Panc1 (cell line): ENCODE measurements at regions not wholly inside any gene's neighbourhood (a gene's known extent, or its start where the extent isn't known, plus 50 kb on each side); places are given as distances from the start of the nearest gene placed in this dataset.

Source experiments
- ATAC-seq: fragments of 200-7000 bp; cut with Tn5 transposase; 2 replicates; pipeline ENCODE4 v1.9.1; 2020; ENCODE audit warnings: mild to moderate bottlenecking, moderate library complexity
- BruUV-seq: library from RNA; stranded (reverse); fragments of 400-500 nt; replicated peaks from 2 replicates; lab custom pipeline; 2021; lab: Mats Ljungman, UMichigan
- CTCF ChIA-PET: fragments of 300-600 bp; sonication (Branson Sonifier 250); formaldehyde crosslinking; loops from one replicate; lab custom pipeline; 2022; ENCODE audit warnings: antibody characterized with exemption; lab: Charles Lee
- POLR2A ChIA-PET: fragments of 300-600 bp; sonication (Branson Sonifier 250); formaldehyde crosslinking; loops from one replicate; lab custom pipeline; 2022; ENCODE audit warnings: antibody characterized with exemption; lab: Charles Lee
- DNase-seq: peaks from one replicate; pipeline ENCODE4 v3.0.0-alpha.2; 2010; ENCODE audit warnings: low read depth, low spot score
- H3K27ac ChIP-seq: 2 replicates; pipeline ENCODE4 v1.5.1; 2011; ENCODE audit warnings: mild to moderate bottlenecking, low read length, inconsistent platforms
- H3K27me3 ChIP-seq: fragments of 200-500 bp; sonication (Bioruptor generic); 2 replicates; pipeline ENCODE4 v1.6.0; 2014; ENCODE audit warnings: low read length, inconsistent platforms; ENCODE audit not compliant: control insufficient read depth, insufficient read depth
- H3K36me3 ChIP-seq: fragments of 200-500 bp; sonication (Bioruptor generic); 2 replicates; pipeline ENCODE4 v1.5.1; 2014; ENCODE audit warnings: inconsistent platforms, mild to moderate bottlenecking, low read length, moderate library complexity; ENCODE audit not compliant: control insufficient read depth, insufficient read depth
- H3K4me1 ChIP-seq: 2 replicates; pipeline ENCODE4 v1.5.1; 2011; ENCODE audit warnings: inconsistent platforms, mild to moderate bottlenecking, low read length, moderate library complexity; ENCODE audit not compliant: control insufficient read depth, insufficient read depth
- H3K4me3 ChIP-seq, 2 experiments: 2 replicates each; pipeline ENCODE4 v1.5.1; 2011 to 2012; ENCODE audit warnings: low read depth in 2 of 2, low read length in 2 of 2, mild to moderate bottlenecking in 2 of 2, inconsistent platforms in 1 of 2, moderate library complexity in 1 of 2
- H3K9me3 ChIP-seq: fragments of 200-500 bp; sonication (Bioruptor generic); 2 replicates; pipeline ENCODE4 v1.5.1; 2014; ENCODE audit warnings: low read depth, mild to moderate bottlenecking, inconsistent platforms, low read length, moderate library complexity; ENCODE audit not compliant: control insufficient read depth, insufficient read depth
- POLR2AphosphoS5 ChIP-seq: IDR thresholded peaks from 2 replicates; pipeline ENCODE4 v1.6.1; 2012; ENCODE audit warnings: mild to moderate bottlenecking, low read depth, low read length, moderate library complexity
- SIN3A ChIP-seq: IDR thresholded peaks from 2 replicates; pipeline ENCODE4 v1.6.1; 2012; ENCODE audit warnings: low read depth, mild to moderate bottlenecking, low read length, moderate library complexity, borderline replicate concordance; ENCODE audit not compliant: insufficient read depth
- TCF7L2 ChIP-seq: IDR thresholded peaks from 2 replicates; pipeline ENCODE4 v1.6.1; 2011; ENCODE audit warnings: mild to moderate bottlenecking, low read depth, low read length, inconsistent platforms
- in situ Hi-C: cut with HindIII; loops from 2 replicates; pipeline ENCODE4 v1.10.0; 2016; ENCODE audit warnings: low sequenced_read_pairs, low pct_unique_long_range_greater_than_20kb
- intact Hi-C: fragments of 100-400 bp; cut with micrococcal nuclease; formaldehyde crosslinking; loops from one replicate; pipeline ENCODE4 v1.10.0; 2022; ENCODE audit not compliant: unreplicated experiment
- TF ChIP-seq, protein P1 (sequence below), 2 experiments: IDR thresholded peaks; 2 replicates each; pipeline ENCODE4 v1.6.1; 2011 to 2012; ENCODE audit warnings: low read depth in 2 of 2, control low read depth in 1 of 2, low read length in 1 of 2, mild to moderate bottlenecking in 1 of 2, moderate library complexity in 1 of 2; ENCODE audit not compliant: insufficient read depth in 1 of 2
- TF ChIP-seq, protein P2 (sequence below): fragments of 450-650 bp; IDR thresholded peaks from 2 replicates; pipeline ENCODE4 v1.5.1; 2017; ENCODE audit warnings: mild to moderate bottlenecking

DNA sequence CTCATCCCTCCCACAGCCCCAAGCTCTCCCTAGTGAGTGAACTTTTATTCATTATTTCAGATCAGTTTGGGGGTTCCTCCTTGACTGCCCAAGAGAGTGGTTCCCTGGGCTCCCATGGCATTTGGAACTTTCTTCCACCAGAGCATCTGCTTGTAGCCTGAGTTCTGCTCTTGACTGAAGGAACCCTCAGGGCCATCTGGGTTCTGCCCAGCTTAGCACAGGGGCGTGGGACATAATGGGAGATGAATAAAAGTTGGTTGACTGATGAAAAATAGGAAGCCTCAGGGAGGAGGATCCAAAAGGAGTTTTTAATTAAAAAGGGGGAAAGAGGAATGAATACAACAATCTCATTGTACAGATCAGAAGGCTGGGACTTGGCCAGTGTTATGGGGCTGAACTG lies 73.4 kb downstream of the CYTL1 start:
- in situ Hi-C loops (no loop called here), intact Hi-C loops (no loop called here)
- ChIA-PET POLR2A (no interaction called here), CTCF (no interaction called here)
- H3K9me3 ChIP-seq = no peaks in the 10 kb centered on the region
- DNase-seq = no peak
- no peaks in the 10 kb centered on the region for H3K4me1 ChIP-seq
- TF ChIP-seq, protein P1, sequence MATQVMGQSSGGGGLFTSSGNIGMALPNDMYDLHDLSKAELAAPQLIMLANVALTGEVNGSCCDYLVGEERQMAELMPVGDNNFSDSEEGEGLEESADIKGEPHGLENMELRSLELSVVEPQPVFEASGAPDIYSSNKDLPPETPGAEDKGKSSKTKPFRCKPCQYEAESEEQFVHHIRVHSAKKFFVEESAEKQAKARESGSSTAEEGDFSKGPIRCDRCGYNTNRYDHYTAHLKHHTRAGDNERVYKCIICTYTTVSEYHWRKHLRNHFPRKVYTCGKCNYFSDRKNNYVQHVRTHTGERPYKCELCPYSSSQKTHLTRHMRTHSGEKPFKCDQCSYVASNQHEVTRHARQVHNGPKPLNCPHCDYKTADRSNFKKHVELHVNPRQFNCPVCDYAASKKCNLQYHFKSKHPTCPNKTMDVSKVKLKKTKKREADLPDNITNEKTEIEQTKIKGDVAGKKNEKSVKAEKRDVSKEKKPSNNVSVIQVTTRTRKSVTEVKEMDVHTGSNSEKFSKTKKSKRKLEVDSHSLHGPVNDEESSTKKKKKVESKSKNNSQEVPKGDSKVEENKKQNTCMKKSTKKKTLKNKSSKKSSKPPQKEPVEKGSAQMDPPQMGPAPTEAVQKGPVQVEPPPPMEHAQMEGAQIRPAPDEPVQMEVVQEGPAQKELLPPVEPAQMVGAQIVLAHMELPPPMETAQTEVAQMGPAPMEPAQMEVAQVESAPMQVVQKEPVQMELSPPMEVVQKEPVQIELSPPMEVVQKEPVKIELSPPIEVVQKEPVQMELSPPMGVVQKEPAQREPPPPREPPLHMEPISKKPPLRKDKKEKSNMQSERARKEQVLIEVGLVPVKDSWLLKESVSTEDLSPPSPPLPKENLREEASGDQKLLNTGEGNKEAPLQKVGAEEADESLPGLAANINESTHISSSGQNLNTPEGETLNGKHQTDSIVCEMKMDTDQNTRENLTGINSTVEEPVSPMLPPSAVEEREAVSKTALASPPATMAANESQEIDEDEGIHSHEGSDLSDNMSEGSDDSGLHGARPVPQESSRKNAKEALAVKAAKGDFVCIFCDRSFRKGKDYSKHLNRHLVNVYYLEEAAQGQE (IDR thresholded peaks at IDR 0.05; ENCODE audit: insufficient read depth in 1 of 2, low read depth in 2 of 2, low read length in 1 of 2) = no peak
- no peak for TF ChIP-seq SIN3A
- TF ChIP-seq, protein P2, sequence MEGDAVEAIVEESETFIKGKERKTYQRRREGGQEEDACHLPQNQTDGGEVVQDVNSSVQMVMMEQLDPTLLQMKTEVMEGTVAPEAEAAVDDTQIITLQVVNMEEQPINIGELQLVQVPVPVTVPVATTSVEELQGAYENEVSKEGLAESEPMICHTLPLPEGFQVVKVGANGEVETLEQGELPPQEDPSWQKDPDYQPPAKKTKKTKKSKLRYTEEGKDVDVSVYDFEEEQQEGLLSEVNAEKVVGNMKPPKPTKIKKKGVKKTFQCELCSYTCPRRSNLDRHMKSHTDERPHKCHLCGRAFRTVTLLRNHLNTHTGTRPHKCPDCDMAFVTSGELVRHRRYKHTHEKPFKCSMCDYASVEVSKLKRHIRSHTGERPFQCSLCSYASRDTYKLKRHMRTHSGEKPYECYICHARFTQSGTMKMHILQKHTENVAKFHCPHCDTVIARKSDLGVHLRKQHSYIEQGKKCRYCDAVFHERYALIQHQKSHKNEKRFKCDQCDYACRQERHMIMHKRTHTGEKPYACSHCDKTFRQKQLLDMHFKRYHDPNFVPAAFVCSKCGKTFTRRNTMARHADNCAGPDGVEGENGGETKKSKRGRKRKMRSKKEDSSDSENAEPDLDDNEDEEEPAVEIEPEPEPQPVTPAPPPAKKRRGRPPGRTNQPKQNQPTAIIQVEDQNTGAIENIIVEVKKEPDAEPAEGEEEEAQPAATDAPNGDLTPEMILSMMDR = no peak
- TF ChIP-seq TCF7L2 = no peak
- no peak for TF ChIP-seq POLR2AphosphoS5
- no peaks in the 10 kb centered on the region for H3K27me3 ChIP-seq
- H3K4me3 ChIP-seq = no peak overlapping the region
- H3K36me3 ChIP-seq = no peaks in the 10 kb centered on the region
- no peak overlapping the region for H3K27ac ChIP-seq
- ATAC-seq = no peak
- BruUV-seq = no TSS peak

DNA sequence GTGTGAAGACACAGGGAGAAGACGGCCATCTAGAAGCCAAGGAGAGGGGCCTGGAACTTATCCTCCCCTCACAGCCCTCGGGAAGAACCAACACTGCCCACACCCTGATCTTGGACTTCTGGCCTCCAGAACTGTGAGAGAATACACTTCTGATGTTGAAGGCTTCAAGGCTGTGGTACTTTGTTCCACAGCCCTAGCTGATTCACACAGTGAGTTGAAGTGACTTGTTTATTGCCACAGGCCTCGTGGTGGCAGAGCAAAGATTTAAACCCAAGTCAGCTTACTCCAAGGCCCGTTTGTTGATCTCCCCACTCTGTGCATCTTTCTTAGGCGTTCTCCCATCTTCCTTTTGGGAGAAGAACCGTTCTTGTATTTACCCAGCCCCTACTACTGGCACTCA lies 72.8 kb downstream of the CYTL1 start:
- TF ChIP-seq, protein P2 = no peak
- no peak for TF ChIP-seq TCF7L2
- TF ChIP-seq POLR2AphosphoS5 = no peak
- no peak for TF ChIP-seq SIN3A
- TF ChIP-seq, protein P1 (IDR thresholded peaks at IDR 0.05; ENCODE audit: insufficient read depth in 1 of 2, low read depth in 2 of 2, low read length in 1 of 2) = no peak
- POLR2A ChIA-PET = no interaction called here
- Histone ChIP-seq H3K36me3 (no peaks in the 10 kb centered on the region), H3K4me3 (no peak overlapping the region), H3K9me3 (no peaks in the 10 kb centered on the region), H3K27me3 (no peaks in the 10 kb centered on the region), H3K4me1 (no peaks in the 10 kb centered on the region), H3K27ac (no peak overlapping the region)
- ATAC-seq (no peak), DNase-seq (no peak)
- CTCF ChIA-PET = no interaction called here
- in situ Hi-C loops (no loop called here), intact Hi-C loops (no loop called here)
- BruUV-seq = no TSS peak
